ENCODE measurements at regions not wholly inside any gene's neighbourhood (a gene's known extent, or its start where the extent isn't known, plus 50 kb on each side); places are given as distances from the start of the nearest gene placed in this dataset.

- TF ChIP-seq CTCF (IDR thresholded peaks at IDR 0.05 in 4 of 5, conservative IDR thresholded peaks at IDR 0.05 in 1 of 5) (no peak), POLR2A (IDR thresholded peaks at IDR 0.05) (no peak)
Measured at GRCh38 chr10:52875336-52875735, 102.8 kb upstream of the MBL2 start.
